Astrocyte (in vitro differentiated cells and primary cell): ENCODE measurements at regions not wholly inside any gene's neighbourhood (a gene's known extent, or its start where the extent isn't known, plus 50 kb on each side); places are given as distances from the start of the nearest gene placed in this dataset.
"Not testable (repeated sequence)": the region's sequence is repeated elsewhere in the genome, so short reads cannot be mapped to it uniquely, and the experiment has no call there.

Source experiments
- DNase-seq: peaks from one replicate; pipeline ENCODE4 v3.0.0-alpha.2; 2010; ENCODE audit warnings: low read depth
- FAIRE-seq: peaks from 2 replicates; lab custom pipeline; 2011; peaks lifted over from hg19 to GRCh38; lab: Jason Lieb, UNC
- H2AFZ ChIP-seq: 2 replicates; pipeline ENCODE4 v1.6.0; 2012; ENCODE audit warnings: low read depth, low read length, inconsistent platforms
- H3K27ac ChIP-seq: 2 replicates; pipeline ENCODE4 v1.5.1; 2011; ENCODE audit warnings: low read depth, low read length, inconsistent platforms
- H3K27me3 ChIP-seq: 2 replicates; pipeline ENCODE4 v1.6.0; 2011; ENCODE audit warnings: low read length, inconsistent platforms; ENCODE audit not compliant: insufficient read depth
- H3K36me3 ChIP-seq: 2 replicates; pipeline ENCODE4 v1.5.1; 2011; ENCODE audit warnings: low read length, inconsistent platforms; ENCODE audit not compliant: insufficient read depth
- H3K4me1 ChIP-seq: 2 replicates; pipeline ENCODE4 v1.5.1; 2011; ENCODE audit warnings: low read length, inconsistent platforms; ENCODE audit not compliant: insufficient read depth
- H3K4me2 ChIP-seq: 2 replicates; pipeline ENCODE4 v1.6.0; 2012; ENCODE audit warnings: low read length, inconsistent platforms
- H3K4me3 ChIP-seq: 2 replicates; pipeline ENCODE4 v1.5.1; 2011; ENCODE audit warnings: low read depth, mild to moderate bottlenecking, low read length, inconsistent platforms; ENCODE audit not compliant: insufficient read depth
- H3K79me2 ChIP-seq: 2 replicates; pipeline ENCODE4 v1.6.0; 2012; ENCODE audit warnings: mild to moderate bottlenecking, low read length, inconsistent platforms; ENCODE audit not compliant: insufficient read depth
- H3K9ac ChIP-seq: 2 replicates; pipeline ENCODE4 v1.6.0; 2012; ENCODE audit warnings: mild to moderate bottlenecking, low read length, inconsistent platforms
- H3K9me3 ChIP-seq: 2 replicates; pipeline ENCODE4 v1.5.1; 2012; ENCODE audit warnings: low read depth, mild to moderate bottlenecking, low read length, inconsistent platforms; ENCODE audit not compliant: insufficient read depth
- H4K20me1 ChIP-seq: 2 replicates; pipeline ENCODE4 v1.6.0; 2012; ENCODE audit warnings: low read length, inconsistent platforms; ENCODE audit not compliant: insufficient read depth
- H3K27ac Mint-ChIP-seq: one replicate; pipeline ENCODE4 v1.8.0; 2021; ENCODE audit warnings: mild to moderate bottlenecking, mixed read lengths; ENCODE audit not compliant: unreplicated experiment
- H3K27me3 Mint-ChIP-seq: one replicate; pipeline ENCODE4 v1.8.0; 2021; ENCODE audit warnings: low read depth, mixed read lengths; ENCODE audit not compliant: unreplicated experiment
- H3K36me3 Mint-ChIP-seq: one replicate; pipeline ENCODE4 v1.8.0; 2021; ENCODE audit warnings: low read depth, mixed read lengths; ENCODE audit not compliant: unreplicated experiment
- H3K4me1 Mint-ChIP-seq: one replicate; pipeline ENCODE4 v1.8.0; 2021; ENCODE audit warnings: low read depth, mixed read lengths; ENCODE audit not compliant: unreplicated experiment
- H3K4me3 Mint-ChIP-seq: one replicate; pipeline ENCODE4 v1.8.0; 2021; ENCODE audit warnings: mild to moderate bottlenecking, moderate library complexity, mixed read lengths; ENCODE audit not compliant: unreplicated experiment
- H3K9me3 Mint-ChIP-seq: one replicate; pipeline ENCODE4 v1.8.0; 2021; ENCODE audit warnings: mild to moderate bottlenecking, mixed read lengths; ENCODE audit not compliant: unreplicated experiment
- EZH2 ChIP-seq: IDR thresholded peaks from 2 replicates; pipeline ENCODE4 v1.6.1; 2012; ENCODE audit warnings: mild to moderate bottlenecking, low read length, inconsistent platforms; ENCODE audit not compliant: insufficient read depth
- TF ChIP-seq, protein P1 (sequence below): IDR thresholded peaks from 2 replicates; pipeline ENCODE4 v1.5.1; 2011; ENCODE audit warnings: low read depth, mild to moderate bottlenecking, inconsistent platforms, low read length, moderate library complexity; ENCODE audit not compliant: insufficient read depth

DNA sequence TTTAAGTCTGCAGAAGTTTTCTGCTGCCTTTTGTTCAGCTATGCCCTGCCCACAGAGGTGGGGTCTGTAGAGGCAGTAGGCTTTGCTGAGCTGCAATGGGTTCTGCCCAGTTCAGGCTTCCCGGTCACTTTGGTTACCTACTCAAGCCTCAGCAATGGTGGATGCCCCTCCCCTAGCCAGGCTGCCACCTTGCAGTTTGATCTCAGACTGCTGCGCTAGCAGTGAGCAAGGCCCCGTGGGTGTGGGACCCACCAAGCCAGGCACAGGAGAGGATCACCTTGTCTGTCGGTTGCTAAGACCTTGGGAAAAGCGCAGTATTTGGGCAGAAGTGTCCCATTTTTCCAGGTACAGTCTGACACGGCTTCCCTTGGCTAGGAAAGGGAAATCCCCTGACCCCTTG lies 74.5 kb upstream of the WARS2 start:
- not testable (repeated sequence) for H3K36me3 ChIP-seq, H3K79me2 ChIP-seq, FAIRE-seq, H3K9me3 Mint-ChIP-seq, H3K27ac Mint-ChIP-seq, H3K4me1 ChIP-seq, H3K27me3 Mint-ChIP-seq, H2AFZ ChIP-seq, H3K4me3 Mint-ChIP-seq, H3K36me3 Mint-ChIP-seq, H4K20me1 ChIP-seq, H3K4me1 Mint-ChIP-seq, H3K9me3 ChIP-seq, H3K4me2 ChIP-seq, H3K9ac ChIP-seq, DNase-seq, H3K27me3 ChIP-seq, H3K4me3 ChIP-seq, H3K27ac ChIP-seq

DNA sequence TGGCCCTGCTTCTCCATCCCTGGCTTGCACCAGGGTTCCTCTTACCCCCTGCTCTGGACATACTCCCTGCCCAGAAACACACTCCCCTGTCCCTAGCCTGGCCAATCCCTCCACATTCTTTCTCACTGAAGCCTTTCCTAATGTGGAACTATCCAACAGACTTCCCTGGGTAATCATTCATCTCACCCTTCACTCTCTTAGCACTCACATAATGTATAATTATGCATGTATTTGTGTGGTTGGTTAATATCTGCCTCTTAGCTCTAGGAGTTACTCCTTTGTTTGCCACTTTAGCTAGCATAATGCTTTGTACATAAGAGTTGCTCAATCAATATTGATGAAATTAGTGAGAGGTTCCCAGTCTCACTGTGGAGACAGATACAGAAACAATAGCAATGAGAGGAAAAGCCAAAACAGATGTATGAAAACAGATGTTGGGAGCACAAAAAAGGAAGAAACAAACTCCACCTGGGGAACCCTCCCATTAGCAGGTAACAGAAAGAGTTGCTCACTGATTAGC lies 76.9 kb upstream of the WARS2 start:
- H3K36me3 ChIP-seq, result no peaks in the 10 kb centered on the region
- H3K9me3 ChIP-seq, result no peaks in the 10 kb centered on the region
- H4K20me1 ChIP-seq, result no peaks in the 10 kb centered on the region
- no peaks in the 10 kb centered on the region for H3K79me2 ChIP-seq
- Mint-ChIP-seq H3K27ac (no peak overlapping the region), H3K9me3 (no peaks in the 10 kb centered on the region), H3K4me3 (no peak overlapping the region), H3K27me3 (no peaks in the 10 kb centered on the region), H3K4me1 (peaks cover 11% of the 10 kb centered on the region), H3K36me3 (peaks cover 1% of the 10 kb centered on the region)
- no peak for DNase-seq
- H3K9ac ChIP-seq, result no peak overlapping the region
- H3K4me2 ChIP-seq, result no peak overlapping the region
- H3K4me1 ChIP-seq, result no peaks in the 10 kb centered on the region
- no peak overlapping the region for H2AFZ ChIP-seq
- H3K27ac ChIP-seq, result no peak overlapping the region
- no peak for TF ChIP-seq EZH2
- TF ChIP-seq, protein P1, sequence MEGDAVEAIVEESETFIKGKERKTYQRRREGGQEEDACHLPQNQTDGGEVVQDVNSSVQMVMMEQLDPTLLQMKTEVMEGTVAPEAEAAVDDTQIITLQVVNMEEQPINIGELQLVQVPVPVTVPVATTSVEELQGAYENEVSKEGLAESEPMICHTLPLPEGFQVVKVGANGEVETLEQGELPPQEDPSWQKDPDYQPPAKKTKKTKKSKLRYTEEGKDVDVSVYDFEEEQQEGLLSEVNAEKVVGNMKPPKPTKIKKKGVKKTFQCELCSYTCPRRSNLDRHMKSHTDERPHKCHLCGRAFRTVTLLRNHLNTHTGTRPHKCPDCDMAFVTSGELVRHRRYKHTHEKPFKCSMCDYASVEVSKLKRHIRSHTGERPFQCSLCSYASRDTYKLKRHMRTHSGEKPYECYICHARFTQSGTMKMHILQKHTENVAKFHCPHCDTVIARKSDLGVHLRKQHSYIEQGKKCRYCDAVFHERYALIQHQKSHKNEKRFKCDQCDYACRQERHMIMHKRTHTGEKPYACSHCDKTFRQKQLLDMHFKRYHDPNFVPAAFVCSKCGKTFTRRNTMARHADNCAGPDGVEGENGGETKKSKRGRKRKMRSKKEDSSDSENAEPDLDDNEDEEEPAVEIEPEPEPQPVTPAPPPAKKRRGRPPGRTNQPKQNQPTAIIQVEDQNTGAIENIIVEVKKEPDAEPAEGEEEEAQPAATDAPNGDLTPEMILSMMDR, result no peak
- no peak overlapping the region for H3K4me3 ChIP-seq
- H3K27me3 ChIP-seq, result no peaks in the 10 kb centered on the region
- no peak for FAIRE-seq

DNA sequence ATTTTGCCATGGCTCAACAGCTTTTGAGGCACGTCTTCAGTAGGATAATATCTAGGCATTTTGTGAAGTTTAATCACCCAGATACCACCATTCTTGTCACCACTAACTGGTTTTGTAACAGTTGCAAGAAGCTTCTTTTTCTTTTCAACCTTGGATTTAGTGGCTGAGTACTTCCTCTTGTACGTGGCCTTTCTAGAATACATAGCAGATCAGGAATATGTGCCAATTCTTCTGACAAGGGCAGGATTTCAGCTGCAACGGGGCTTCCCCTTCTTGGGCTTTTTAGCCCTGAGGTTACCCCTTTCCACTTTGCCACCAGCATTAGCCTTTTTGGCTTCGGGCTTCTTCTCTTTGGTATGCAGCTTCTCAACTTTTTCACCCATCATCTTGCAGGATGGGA lies 79.3 kb upstream of the WARS2 start:
- no peaks in the 10 kb centered on the region for H3K36me3 ChIP-seq
- no peak overlapping the region for H3K4me3 ChIP-seq
- peaks cover 11% of the 10 kb centered on the region for H3K4me1 Mint-ChIP-seq
- no peak for DNase-seq
- no peak overlapping the region for H3K27ac ChIP-seq
- H3K4me2 ChIP-seq, result no peak overlapping the region
- H3K36me3 Mint-ChIP-seq, result peaks cover 1% of the 10 kb centered on the region
- TF ChIP-seq EZH2, result no peak
- TF ChIP-seq, protein P1, result no peak
- no peak overlapping the region for H3K4me3 Mint-ChIP-seq
- H3K27me3 Mint-ChIP-seq, result peaks cover 2% of the 10 kb centered on the region
- H3K9ac ChIP-seq, result no peak overlapping the region
- H3K79me2 ChIP-seq, result no peaks in the 10 kb centered on the region
- no peak overlapping the region for H3K27ac Mint-ChIP-seq
- H2AFZ ChIP-seq, result no peak overlapping the region
- no peaks in the 10 kb centered on the region for H3K9me3 Mint-ChIP-seq
- no peaks in the 10 kb centered on the region for H3K9me3 ChIP-seq
- H4K20me1 ChIP-seq, result no peaks in the 10 kb centered on the region
- no peaks in the 10 kb centered on the region for H3K27me3 ChIP-seq
- no peaks in the 10 kb centered on the region for H3K4me1 ChIP-seq
- no peak for FAIRE-seq
